GM12878 (cell line): ENCODE measurements at regions not wholly inside any gene's neighbourhood (a gene's known extent, or its start where the extent isn't known, plus 50 kb on each side); places are given as distances from the start of the nearest gene placed in this dataset.

Experiments used
- ATAC-seq: fragments of 200-7000 bp; cut with Tn5 transposase; 3 replicates; pipeline ENCODE4 v1.9.1; 2020; ENCODE audit warnings: mild to moderate bottlenecking, moderate library complexity
- BruUV-seq: library from RNA; stranded (reverse); fragments of 400-500 nt; replicated peaks from 2 replicates; lab custom pipeline; 2021; lab: Mats Ljungman, UMichigan
- CTCF ChIA-PET: fragments of 300-600 bp; sonication (Branson Sonifier 250); formaldehyde crosslinking; extraction: SDS; loops from one replicate; lab custom pipeline; 2021; ENCODE audit warnings: inconsistent platforms; lab: Yijun Ruan, JAX
- POLR2A ChIA-PET: fragments of 350-600 bp; formaldehyde crosslinking; extraction: SDS; loops from one replicate; lab custom pipeline; 2021; ENCODE audit warnings: inconsistent platforms; lab: Charles Lee
- RAD21 ChIA-PET: fragments of 300-600 bp; sonication (Branson Sonifier 250); formaldehyde crosslinking; loops from one replicate; lab custom pipeline; 2023; ENCODE audit warnings: antibody characterized with exemption; ENCODE audit not compliant: unreplicated experiment; lab: Charles Lee
- SMC1A ChIA-PET: fragments of 300-600 bp; sonication (Branson Sonifier 250); formaldehyde crosslinking; loops from one replicate; lab custom pipeline; 2023; ENCODE audit not compliant: unreplicated experiment, uncharacterized antibody; lab: Charles Lee
- DNase-seq: peaks from one replicate; pipeline ENCODE4 v3.0.0-alpha.2; 2011; ENCODE audit warnings: low read depth, low spot score
- FAIRE-seq: peaks from 3 replicates; lab custom pipeline; 2011; peaks lifted over from hg19 to GRCh38; lab: Jason Lieb, UNC
- H2AFZ ChIP-seq: 2 replicates; pipeline ENCODE4 v1.6.0; 2011; ENCODE audit warnings: low read depth, low read length, control low read depth; ENCODE audit not compliant: control insufficient read depth
- H3K27ac ChIP-seq: 2 replicates; pipeline ENCODE4 v1.5.1; 2011; ENCODE audit warnings: control low read depth; ENCODE audit not compliant: control insufficient read depth, insufficient read depth
- H3K27me3 ChIP-seq, 2 experiments: replicated peaks in 1 of 2; 2 replicates each; pipeline versions ENCODE4 v1.6.0 to v1.6.1; 2011; ENCODE audit warnings: low read length in 1 of 2; ENCODE audit not compliant: control insufficient read depth in 2 of 2, insufficient read depth in 2 of 2
- H3K36me3 ChIP-seq, 2 experiments: 2 replicates each; pipeline ENCODE4 v1.5.1; 2011; ENCODE audit warnings: low read length in 1 of 2; ENCODE audit not compliant: control insufficient read depth in 2 of 2, insufficient read depth in 2 of 2
- H3K4me1 ChIP-seq: 2 replicates; pipeline ENCODE4 v1.6.1; 2011; ENCODE audit warnings: mild to moderate bottlenecking, low read length, moderate library complexity, mixed read lengths; ENCODE audit not compliant: control insufficient read depth, insufficient read depth
- H3K4me2 ChIP-seq: 2 replicates; pipeline ENCODE4 v1.6.0; 2011; ENCODE audit warnings: control low read depth; ENCODE audit not compliant: control insufficient read depth, insufficient read depth
- H3K4me3 ChIP-seq: fragments of 200-600 bp; sonication (generic); 2 replicates; pipeline ENCODE4 v1.5.1; 2016
- H3K79me2 ChIP-seq: 2 replicates; pipeline ENCODE4 v1.6.0; 2011; ENCODE audit warnings: low read length; ENCODE audit not compliant: control insufficient read depth, insufficient read depth
- H3K9ac ChIP-seq: 2 replicates; pipeline ENCODE4 v1.8.0; 2011; ENCODE audit warnings: low read length, control low read depth, mixed read lengths; ENCODE audit not compliant: control insufficient read depth, insufficient read depth
- H3K9me3 ChIP-seq: replicated peaks from 3 replicates; pipeline ENCODE4 v1.5.1; 2011; ENCODE audit warnings: mild to moderate bottlenecking, low read length; ENCODE audit not compliant: control insufficient read depth, insufficient read depth
- H4K20me1 ChIP-seq: 2 replicates; pipeline ENCODE4 v1.6.0; 2011; ENCODE audit not compliant: control insufficient read depth, insufficient read depth
- CHD1 ChIP-seq: IDR thresholded peaks from 2 replicates; pipeline ENCODE4 v1.6.1; 2012; ENCODE audit warnings: low read depth, low read length, improper control_type of control experiment
- CHD2 ChIP-seq: IDR thresholded peaks from 2 replicates; pipeline ENCODE4 v1.6.1; 2011; ENCODE audit warnings: low read depth, low read length, improper control_type of control experiment, borderline replicate concordance
- CREB1 ChIP-seq: IDR thresholded peaks from 2 replicates; pipeline ENCODE4 v1.6.1; 2012; ENCODE audit warnings: low read depth, mild to moderate bottlenecking, inconsistent platforms
- HDGF ChIP-seq: fragments of 450-650 bp; IDR thresholded peaks from 2 replicates; pipeline ENCODE4 v1.6.1; 2016; ENCODE audit warnings: antibody characterized with exemption
- IRF4 ChIP-seq: IDR thresholded peaks from 2 replicates; pipeline ENCODE4 v1.6.1; 2011; ENCODE audit warnings: low read depth, low read length
- LARP7 ChIP-seq: fragments of 450-650 bp; IDR thresholded peaks from 2 replicates; pipeline ENCODE4 v1.6.1; 2017; ENCODE audit warnings: mild to moderate bottlenecking
- MTA3 ChIP-seq: IDR thresholded peaks from 2 replicates; pipeline ENCODE4 v1.6.1; 2012; ENCODE audit warnings: low read length, inconsistent platforms, borderline replicate concordance
- MYC ChIP-seq: IDR thresholded peaks from 2 replicates; pipeline ENCODE4 v1.6.1; 2011; ENCODE audit warnings: mild to moderate bottlenecking, low read length, moderate library complexity, inconsistent platforms; ENCODE audit not compliant: insufficient read depth, insufficient replicate concordance, insufficient read length, severe bottlenecking
- NFYB ChIP-seq: IDR thresholded peaks from 2 replicates; pipeline ENCODE4 v1.6.1; 2011; ENCODE audit warnings: low read depth, mild to moderate bottlenecking, low read length, improper control_type of control experiment, moderate library complexity; ENCODE audit not compliant: insufficient read depth
- NR2C1 ChIP-seq: fragments of 450-650 bp; IDR thresholded peaks from 2 replicates; pipeline ENCODE4 v1.6.1; 2017; ENCODE audit warnings: antibody characterized with exemption, mild to moderate bottlenecking, moderate library complexity
- NR2C2 ChIP-seq: IDR thresholded peaks from 2 replicates; pipeline ENCODE4 v1.6.1; 2011; ENCODE audit warnings: borderline replicate concordance, low read depth; ENCODE audit not compliant: control insufficient read depth, insufficient read length
- POLR2A ChIP-seq: IDR thresholded peaks from 2 replicates; pipeline ENCODE4 v1.6.1; 2011; ENCODE audit warnings: low read depth, mild to moderate bottlenecking, low read length
- SMC3 ChIP-seq: IDR thresholded peaks from 2 replicates; pipeline ENCODE4 v1.6.1; 2011; ENCODE audit warnings: low read length, improper control_type of control experiment, borderline replicate concordance
- SPI1 ChIP-seq: IDR thresholded peaks from 2 replicates; pipeline ENCODE4 v1.6.1; 2011; ENCODE audit warnings: low read depth, mild to moderate bottlenecking, low read length, moderate library complexity, borderline replicate concordance; ENCODE audit not compliant: insufficient read depth
- STAT1 ChIP-seq: fragments of 450-650 bp; conservative IDR thresholded peaks from 2 replicates; pipeline ENCODE4 v1.6.1; 2014; ENCODE audit warnings: antibody characterized with exemption, mild to moderate bottlenecking
- ZBED1 ChIP-seq: IDR thresholded peaks from 2 replicates; pipeline ENCODE4 v1.6.1; 2016; ENCODE audit warnings: borderline replicate concordance
- WGBS: methylation state at CpG from one replicate; pipeline ENCODE4 v1.1.6; 2016; ENCODE audit warnings: low lambda C conversion rate; ENCODE audit not compliant: insufficient replicate concordance, insufficient coverage; ENCODE audit errors: missing lambda C conversion rate; 5-methylcytosine and 5-hydroxymethylcytosine counted together
- in situ Hi-C: fragments of 300-500 bp; cut with MboI; formaldehyde crosslinking; loops from 9 replicates; pipeline ENCODE4 v1.14.3; 2018; ENCODE audit warnings: mixed read lengths
- intact Hi-C: fragments of 100-400 bp; cut with micrococcal nuclease; formaldehyde crosslinking; loops from one replicate; pipeline ENCODE4 v1.14.2; 2022; ENCODE audit not compliant: unreplicated experiment
- TF ChIP-seq, protein P1 (sequence below): fragments of 450-650 bp; IDR thresholded peaks from 2 replicates; pipeline ENCODE4 v1.6.1; 2017; ENCODE audit warnings: borderline replicate concordance
- TF ChIP-seq, protein P2 (sequence below): fragments of 450-650 bp; IDR thresholded peaks from 2 replicates; pipeline ENCODE4 v1.6.1; 2016; ENCODE audit warnings: mild to moderate bottlenecking
- TF ChIP-seq, protein P3 (sequence below): fragments of 450-650 bp; IDR thresholded peaks from 2 replicates; pipeline ENCODE4 v1.6.1; 2018; ENCODE audit warnings: borderline replicate concordance, mild to moderate bottlenecking; ENCODE audit not compliant: partially characterized antibody

DNA sequence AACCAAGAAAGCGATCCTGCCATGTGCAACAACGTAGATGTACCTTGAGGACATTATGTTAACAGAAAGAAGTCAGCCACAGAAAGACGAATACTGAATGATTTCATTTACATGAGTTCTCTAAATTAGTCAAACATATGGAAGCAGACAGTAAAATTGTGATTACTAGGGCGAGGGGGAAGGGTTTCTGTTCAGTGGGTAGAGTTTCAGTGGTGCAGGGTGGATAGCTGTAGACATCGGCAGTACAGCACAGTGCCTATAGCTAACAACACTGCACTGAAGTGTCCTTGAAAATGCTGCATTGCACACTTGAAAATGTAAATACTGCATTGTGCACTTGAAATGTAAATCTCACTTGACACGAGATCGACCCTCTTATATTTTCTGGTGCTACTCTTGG lies 275.3 kb downstream of the GALR1 start (continued):
- TF ChIP-seq MYC: no peak
- TF ChIP-seq MTA3: no peak
- TF ChIP-seq NFYB: no peak
- TF ChIP-seq, protein P1, sequence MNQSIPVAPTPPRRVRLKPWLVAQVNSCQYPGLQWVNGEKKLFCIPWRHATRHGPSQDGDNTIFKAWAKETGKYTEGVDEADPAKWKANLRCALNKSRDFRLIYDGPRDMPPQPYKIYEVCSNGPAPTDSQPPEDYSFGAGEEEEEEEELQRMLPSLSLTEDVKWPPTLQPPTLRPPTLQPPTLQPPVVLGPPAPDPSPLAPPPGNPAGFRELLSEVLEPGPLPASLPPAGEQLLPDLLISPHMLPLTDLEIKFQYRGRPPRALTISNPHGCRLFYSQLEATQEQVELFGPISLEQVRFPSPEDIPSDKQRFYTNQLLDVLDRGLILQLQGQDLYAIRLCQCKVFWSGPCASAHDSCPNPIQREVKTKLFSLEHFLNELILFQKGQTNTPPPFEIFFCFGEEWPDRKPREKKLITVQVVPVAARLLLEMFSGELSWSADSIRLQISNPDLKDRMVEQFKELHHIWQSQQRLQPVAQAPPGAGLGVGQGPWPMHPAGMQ: no peak
- TF ChIP-seq SPI1: no peak
- TF ChIP-seq HDGF: no peak
- TF ChIP-seq, protein P2, sequence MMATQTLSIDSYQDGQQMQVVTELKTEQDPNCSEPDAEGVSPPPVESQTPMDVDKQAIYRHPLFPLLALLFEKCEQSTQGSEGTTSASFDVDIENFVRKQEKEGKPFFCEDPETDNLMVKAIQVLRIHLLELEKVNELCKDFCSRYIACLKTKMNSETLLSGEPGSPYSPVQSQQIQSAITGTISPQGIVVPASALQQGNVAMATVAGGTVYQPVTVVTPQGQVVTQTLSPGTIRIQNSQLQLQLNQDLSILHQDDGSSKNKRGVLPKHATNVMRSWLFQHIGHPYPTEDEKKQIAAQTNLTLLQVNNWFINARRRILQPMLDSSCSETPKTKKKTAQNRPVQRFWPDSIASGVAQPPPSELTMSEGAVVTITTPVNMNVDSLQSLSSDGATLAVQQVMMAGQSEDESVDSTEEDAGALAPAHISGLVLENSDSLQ: no peak

DNA sequence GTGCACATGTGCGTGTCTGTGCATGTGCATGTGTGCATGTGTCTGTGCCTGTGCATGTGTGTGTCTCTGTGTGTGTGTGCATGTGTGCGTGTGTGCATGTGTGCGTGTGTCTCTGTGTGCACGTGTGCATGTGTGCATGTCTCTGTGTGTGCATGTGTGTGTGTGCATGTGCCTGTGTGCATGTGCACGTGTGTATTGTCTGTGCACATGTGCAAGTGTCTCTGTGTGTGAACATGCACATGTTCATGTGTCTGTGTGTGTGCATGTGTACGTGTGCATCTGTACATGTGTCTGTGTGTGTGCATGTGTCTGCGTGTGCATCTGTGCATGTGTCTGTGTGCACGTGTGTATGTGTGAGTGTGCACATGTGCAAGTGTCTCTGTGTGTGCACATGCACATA lies 277.3 kb downstream of the GALR1 start:
- Histone ChIP-seq H3K27ac (no peak overlapping the region), H2AFZ (no peak overlapping the region), H3K9ac (no peak overlapping the region), H3K4me3 (no peak overlapping the region), H4K20me1 (no peaks in the 10 kb centered on the region), H3K4me1 (no peaks in the 10 kb centered on the region), H3K79me2 (no peaks in the 10 kb centered on the region), H3K9me3 (no peaks in the 10 kb centered on the region; the same call in 2 of the 3 replicates), H3K4me2 (no peak overlapping the region), H3K27me3 (no peaks in the 10 kb centered on the region), H3K36me3 (no peaks in the 10 kb centered on the region)
- POLR2A ChIA-PET: no interaction called here
- RAD21 ChIA-PET: no interaction called here
- SMC1A ChIA-PET: no interaction called here
- no peak for ATAC-seq
- intact Hi-C loops: no loop called here
- no TSS peak for BruUV-seq
- WGBS: 42% methylated on average over 8 of the region's 8 CpGs
- TF ChIP-seq CHD2 (no peak), HDGF (no peak), NR2C1 (no peak), CREB1 (no peak), IRF4 (no peak), POLR2A (no peak), CHD1 (no peak), SMC3 (no peak), STAT1 (no peak), LARP7 (no peak), NR2C2 (no peak), ZBED1 (no peak)
- TF ChIP-seq, protein P3, sequence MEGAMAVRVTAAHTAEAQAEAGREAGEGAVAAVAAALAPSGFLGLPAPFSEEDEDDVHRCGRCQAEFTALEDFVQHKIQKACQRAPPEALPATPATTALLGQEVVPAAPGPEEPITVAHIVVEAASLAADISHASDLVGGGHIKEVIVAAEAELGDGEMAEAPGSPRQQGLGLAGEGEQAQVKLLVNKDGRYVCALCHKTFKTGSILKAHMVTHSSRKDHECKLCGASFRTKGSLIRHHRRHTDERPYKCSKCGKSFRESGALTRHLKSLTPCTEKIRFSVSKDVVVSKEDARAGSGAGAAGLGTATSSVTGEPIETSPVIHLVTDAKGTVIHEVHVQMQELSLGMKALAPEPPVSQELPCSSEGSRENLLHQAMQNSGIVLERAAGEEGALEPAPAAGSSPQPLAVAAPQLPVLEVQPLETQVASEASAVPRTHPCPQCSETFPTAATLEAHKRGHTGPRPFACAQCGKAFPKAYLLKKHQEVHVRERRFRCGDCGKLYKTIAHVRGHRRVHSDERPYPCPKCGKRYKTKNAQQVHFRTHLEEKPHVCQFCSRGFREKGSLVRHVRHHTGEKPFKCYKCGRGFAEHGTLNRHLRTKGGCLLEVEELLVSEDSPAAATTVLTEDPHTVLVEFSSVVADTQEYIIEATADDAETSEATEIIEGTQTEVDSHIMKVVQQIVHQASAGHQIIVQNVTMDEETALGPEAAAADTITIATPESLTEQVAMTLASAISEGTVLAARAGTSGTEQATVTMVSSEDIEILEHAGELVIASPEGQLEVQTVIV: no peak
- in situ Hi-C loops: no loop called here
- CTCF ChIA-PET: no interaction called here
- DNase-seq: no peak
- no peak for FAIRE-seq
